ENCODE measurements at regions not wholly inside any gene's neighbourhood (a gene's known extent, or its start where the extent isn't known, plus 50 kb on each side); places are given as distances from the start of the nearest gene placed in this dataset.

- TF ChIP-seq CTCF (conservative IDR thresholded peaks at IDR 0.05; ENCODE audit: low read depth in 2 of 2) (no peak), POLR2AphosphoS5 (IDR thresholded peaks at IDR 0.05; ENCODE audit: low read depth) (no peak), STAT1 (IDR thresholded peaks at IDR 0.05; ENCODE audit: unreplicated experiment) (no peak), REST (IDR thresholded peaks at IDR 0.05; ENCODE audit: unreplicated experiment) (no peak), ETS1 (IDR thresholded peaks at IDR 0.05) (no peak)
Observed at GRCh38 chr4:157574606-157575005, 354.1 kb downstream of the GRIA2 start.
